HG03439 (cell line): ENCODE measurements at regions not wholly inside any gene's neighbourhood (a gene's known extent, or its start where the extent isn't known, plus 50 kb on each side); places are given as distances from the start of the nearest gene placed in this dataset.

Source experiments
- ATAC-seq: cut with Tn5 transposase; IDR thresholded peaks from one replicate; pipeline ENCODE4 v1.9.1; 2021; ENCODE audit warnings: mild to moderate bottlenecking, moderate library complexity; ENCODE audit not compliant: unreplicated experiment

- ATAC-seq = no peak
These were observed 113.6 kb downstream of the OAT start for GRCh38 chr10:124305131-124305530.

GRCh38 chr10:124303662-124304418 is 114.9 kb downstream of the OAT start:
- no peak for ATAC-seq

GRCh38 chr10:124302951-124303505 is 115.7 kb downstream of the OAT start:
- ATAC-seq = no peak

- ATAC-seq = no peak
These were observed 117.0 kb downstream of the OAT start for GRCh38 chr10:124301736-124302135.

GRCh38 chr10:124300735-124301134 is 118.0 kb downstream of the OAT start:
- ATAC-seq = no peak

GRCh38 chr10:124300224-124300623 is 118.5 kb downstream of the OAT start:
- ATAC-seq = no peak

GRCh38 chr10:124299696-124300095 is 119.0 kb downstream of the OAT start:
- ATAC-seq = no peak

GRCh38 chr10:124298891-124299290 is 119.8 kb downstream of the OAT start:
- ATAC-seq = no peak

- no peak for ATAC-seq
These were observed 121.6 kb downstream of the OAT start for GRCh38 chr10:124296813-124297788.

GRCh38 chr10:124296121-124296812 is 122.5 kb downstream of the OAT start:
- ATAC-seq = no peak

GRCh38 chr10:124294811-124295770 is 123.6 kb downstream of the OAT start:
- ATAC-seq = no peak

GRCh38 chr10:124293616-124294449 is 124.9 kb downstream of the OAT start:
- no peak for ATAC-seq

GRCh38 chr10:124292911-124293615 is 125.7 kb downstream of the OAT start:
- ATAC-seq = no peak

GRCh38 chr10:124291001-124291701 is 127.6 kb downstream of the OAT start:
- no peak for ATAC-seq

- ATAC-seq = peak; percentile 53
These were observed 128.6 kb downstream of the OAT start for GRCh38 chr10:124289851-124290795.
